Retinal pigment epithelial cell (primary cell): ENCODE measurements at regions not wholly inside any gene's neighbourhood (a gene's known extent, or its start where the extent isn't known, plus 50 kb on each side); places are given as distances from the start of the nearest gene placed in this dataset.

Experiments used
- DNase-seq: peaks from one replicate; pipeline ENCODE4 v3.0.0-alpha.2; 2010; ENCODE audit warnings: low read depth
- H3K4me3 ChIP-seq: 2 replicates; pipeline ENCODE4 v1.5.1; 2011; ENCODE audit warnings: mild to moderate bottlenecking, low read length, control low read depth, moderate library complexity
- TF ChIP-seq, protein P1 (sequence below): conservative IDR thresholded peaks from 2 replicates; pipeline ENCODE4 v1.5.1; 2011; ENCODE audit warnings: low read depth, low read length, control low read depth, inconsistent platforms

DNA sequence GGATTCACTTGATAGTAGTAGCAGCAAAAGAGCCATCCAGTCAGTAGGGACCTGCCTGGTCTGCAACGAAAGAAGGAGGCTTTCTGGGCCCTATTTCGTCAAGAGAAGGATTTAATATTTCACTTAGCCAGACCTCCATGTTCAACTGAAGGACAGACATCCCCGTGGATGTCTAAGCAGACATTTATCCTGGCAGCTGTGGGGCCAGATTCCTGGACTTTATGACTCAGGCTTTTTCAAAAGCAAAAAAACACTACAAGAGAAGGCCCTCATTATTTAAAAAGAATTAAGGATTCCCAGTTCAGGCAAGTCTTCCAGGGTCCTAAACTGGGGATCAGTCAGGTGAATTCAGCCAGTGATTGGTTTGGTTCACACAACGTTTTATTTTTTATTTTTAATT is 88.5 kb upstream of the TSPAN5 start:
- TF ChIP-seq, protein P1, sequence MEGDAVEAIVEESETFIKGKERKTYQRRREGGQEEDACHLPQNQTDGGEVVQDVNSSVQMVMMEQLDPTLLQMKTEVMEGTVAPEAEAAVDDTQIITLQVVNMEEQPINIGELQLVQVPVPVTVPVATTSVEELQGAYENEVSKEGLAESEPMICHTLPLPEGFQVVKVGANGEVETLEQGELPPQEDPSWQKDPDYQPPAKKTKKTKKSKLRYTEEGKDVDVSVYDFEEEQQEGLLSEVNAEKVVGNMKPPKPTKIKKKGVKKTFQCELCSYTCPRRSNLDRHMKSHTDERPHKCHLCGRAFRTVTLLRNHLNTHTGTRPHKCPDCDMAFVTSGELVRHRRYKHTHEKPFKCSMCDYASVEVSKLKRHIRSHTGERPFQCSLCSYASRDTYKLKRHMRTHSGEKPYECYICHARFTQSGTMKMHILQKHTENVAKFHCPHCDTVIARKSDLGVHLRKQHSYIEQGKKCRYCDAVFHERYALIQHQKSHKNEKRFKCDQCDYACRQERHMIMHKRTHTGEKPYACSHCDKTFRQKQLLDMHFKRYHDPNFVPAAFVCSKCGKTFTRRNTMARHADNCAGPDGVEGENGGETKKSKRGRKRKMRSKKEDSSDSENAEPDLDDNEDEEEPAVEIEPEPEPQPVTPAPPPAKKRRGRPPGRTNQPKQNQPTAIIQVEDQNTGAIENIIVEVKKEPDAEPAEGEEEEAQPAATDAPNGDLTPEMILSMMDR: no peak
- H3K4me3 ChIP-seq: no peak overlapping the region
- DNase-seq: no peak

GRCh38 chr4:98746530-98746929 is 88.1 kb upstream of the TSPAN5 start:
- no peak overlapping the region for H3K4me3 ChIP-seq
- TF ChIP-seq, protein P1: no peak
- DNase-seq: no peak

DNA sequence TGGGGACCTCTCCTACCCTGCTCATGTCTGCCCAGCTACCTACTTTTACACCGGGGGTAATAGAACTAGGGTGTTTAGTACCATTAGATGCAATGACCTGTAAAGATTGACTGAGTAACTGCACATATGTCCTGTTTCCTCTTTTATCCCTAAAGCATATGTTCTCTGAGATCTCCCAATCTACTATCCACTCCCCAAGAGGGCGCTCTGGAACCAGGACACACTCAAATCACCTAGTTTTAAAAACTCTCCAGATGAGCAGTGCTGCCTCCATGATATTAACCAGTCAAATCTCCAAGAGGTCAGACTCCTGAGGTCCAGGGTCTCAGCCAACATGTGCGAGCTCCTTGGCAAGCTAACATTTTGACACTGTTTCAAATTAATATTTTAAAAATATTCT is 87.0 kb upstream of the TSPAN5 start:
- TF ChIP-seq, protein P1: peak; percentile 27
- H3K4me3 ChIP-seq: no peak overlapping the region
- no peak for DNase-seq

DNA sequence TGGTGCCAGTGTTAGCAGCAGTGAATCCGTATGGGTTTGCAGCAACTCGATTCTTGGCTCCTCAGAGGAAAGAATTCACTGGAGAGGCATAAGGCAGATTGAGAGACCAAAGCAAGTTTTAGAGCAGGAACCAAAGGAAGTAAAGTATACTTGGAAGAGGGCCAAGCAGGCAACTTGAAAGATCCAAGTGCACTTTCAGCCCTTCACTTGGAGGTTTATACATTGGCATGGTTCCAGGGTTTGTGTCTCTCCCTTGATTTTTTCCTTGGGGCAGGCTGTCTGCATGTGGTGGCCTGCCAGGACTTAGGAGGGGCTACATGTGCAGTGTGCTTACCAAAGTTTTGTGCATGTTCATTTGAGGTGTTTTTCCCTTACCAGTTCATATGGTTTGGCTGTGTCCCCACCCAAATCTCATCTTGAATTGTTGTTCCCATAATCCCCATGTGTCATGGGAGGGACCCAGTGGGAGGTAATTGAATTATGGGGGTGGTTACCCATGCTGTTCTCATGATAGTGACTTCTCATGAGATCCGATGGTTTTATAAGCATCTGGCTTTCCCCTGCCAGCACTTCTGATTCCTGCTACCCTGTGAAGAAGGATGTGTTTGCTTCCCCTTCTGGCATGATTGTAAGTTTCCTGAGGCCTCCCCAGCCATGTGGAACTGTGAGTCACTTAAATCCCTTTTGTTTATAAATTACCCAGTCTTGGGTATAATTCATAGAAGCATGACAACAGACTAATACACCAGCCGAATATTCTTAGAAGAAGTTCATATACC is 86.2 kb upstream of the TSPAN5 start:
- TF ChIP-seq, protein P1: no peak
- H3K4me3 ChIP-seq: no peak overlapping the region
- DNase-seq: no peak

DNA sequence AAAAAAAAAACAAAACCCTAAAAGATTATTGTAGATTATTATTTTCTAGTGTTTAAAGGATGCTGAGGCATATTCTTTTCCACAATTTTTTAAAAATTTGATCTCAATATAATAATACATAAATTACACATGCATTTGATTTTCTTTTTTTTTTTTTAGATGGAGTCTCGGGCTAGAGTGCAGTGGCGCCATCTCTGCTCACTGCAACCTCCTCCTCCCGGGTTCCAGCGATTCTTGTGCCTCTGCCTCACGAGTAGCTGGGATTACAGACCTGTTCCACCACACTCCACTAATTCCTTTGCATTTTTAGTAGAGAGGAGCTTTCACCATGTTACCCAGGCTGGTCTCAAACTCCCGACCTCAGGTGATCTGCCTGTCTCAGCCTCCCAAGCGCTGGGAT is 83.5 kb upstream of the TSPAN5 start:
- no peak for DNase-seq
- H3K4me3 ChIP-seq: no peak overlapping the region
- TF ChIP-seq, protein P1: no peak

DNA sequence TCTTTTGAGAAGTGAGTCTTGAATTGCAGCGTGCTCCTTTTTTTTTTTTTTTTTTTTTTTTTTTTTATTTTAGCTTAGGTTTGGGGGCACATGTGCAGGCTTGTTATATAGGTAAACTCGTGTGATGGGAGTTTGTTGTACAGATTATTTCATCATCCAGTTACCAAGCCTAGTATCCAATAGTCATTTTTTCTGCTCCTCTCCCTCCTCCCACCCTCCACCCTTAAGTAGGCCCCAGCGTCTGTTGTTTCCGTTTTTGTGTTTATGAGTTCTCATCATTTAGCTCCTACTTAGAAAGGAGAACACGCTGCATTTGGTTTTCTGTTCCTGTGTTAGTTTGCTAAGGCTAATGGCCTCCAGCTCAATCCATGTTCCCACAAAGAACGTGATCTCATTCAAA is 81.3 kb upstream of the TSPAN5 start:
- TF ChIP-seq, protein P1: no peak
- no peak for DNase-seq
- no peak overlapping the region for H3K4me3 ChIP-seq

- TF ChIP-seq, protein P1: no peak
- no peak for DNase-seq
- no peak overlapping the region for H3K4me3 ChIP-seq
Observed at GRCh38 chr4:98733601-98734000, 75.2 kb upstream of the TSPAN5 start.
